ENCODE measurements at regions not wholly inside any gene's neighbourhood (a gene's known extent, or its start where the extent isn't known, plus 50 kb on each side); places are given as distances from the start of the nearest gene placed in this dataset.

DNA sequence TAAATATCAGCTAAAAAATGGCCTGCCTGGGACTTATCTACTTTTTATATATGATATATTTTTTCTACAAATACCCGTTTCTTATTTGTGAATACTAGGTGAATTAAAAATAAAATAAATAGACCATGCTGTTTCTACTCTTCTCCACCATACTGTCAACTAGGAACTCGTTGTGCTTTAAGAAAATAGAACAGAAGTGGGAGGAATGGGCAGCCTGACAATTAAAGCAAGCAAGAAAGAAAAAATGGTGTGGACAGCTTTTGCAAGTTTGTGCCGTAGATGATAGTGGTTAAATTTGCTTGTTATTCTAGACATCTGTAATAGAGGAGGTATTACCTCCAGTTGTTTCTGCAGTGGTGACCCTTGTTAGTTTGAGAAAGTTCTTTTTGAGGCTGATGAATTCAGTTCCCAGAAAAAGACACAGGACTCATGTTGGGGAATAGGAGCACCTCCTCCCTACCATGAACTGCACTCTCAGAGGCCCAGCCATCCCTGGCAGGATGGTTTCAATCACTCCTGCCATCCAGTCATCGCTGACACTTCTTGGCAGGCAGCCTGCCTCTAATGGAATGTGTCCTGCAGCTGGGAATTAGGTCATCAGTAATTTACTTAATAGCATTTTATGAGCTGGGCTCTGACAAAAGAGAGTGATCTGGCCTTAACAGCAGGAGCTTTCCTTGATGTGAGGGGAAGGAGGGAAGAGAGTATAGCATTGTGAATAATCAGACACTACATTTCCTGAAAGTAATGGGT lies 105.0 kb upstream of the GAP43 start:
- no peak overlapping the region for H3K4me2 ChIP-seq (ENCODE audit: insufficient read depth, insufficient read length, low read length)
- no peak overlapping the region for H3K4me3 Mint-ChIP-seq
- DNase-seq: peak; percentile 37

More for the DNA sequence above, 105.0 kb upstream of the GAP43 start:
- no peaks in the 10 kb centered on the region for H3K79me1 ChIP-seq (ENCODE audit: insufficient read depth, low read depth, low read length, poor library complexity, severe bottlenecking)
- no peak overlapping the region for H2BK20ac ChIP-seq (ENCODE audit: low read depth, low read length, poor library complexity, severe bottlenecking)
- H3K4ac ChIP-seq (ENCODE audit: low read depth, low read length): no peak overlapping the region
- H3K27me3 ChIP-seq (ENCODE audit: insufficient read depth, low read length): no peaks in the 10 kb centered on the region
- no peak overlapping the region for H3K23ac ChIP-seq (ENCODE audit: insufficient read length, low read depth, low read length)
- Mint-ChIP-seq H3K9me3 (no peaks in the 10 kb centered on the region; a peak in 1 of 5 replicates), H3K4me1 (peaks cover 28 to 29% of the 10 kb centered on the region in 2 experiments), H3K27ac (no peak overlapping the region), H3K36me3 (ENCODE audit: insufficient read depth in 1 of 3, low read depth in 3 of 3) (no peaks in the 10 kb centered on the region; a peak in 2 of 7 replicates), H3K27me3 (ENCODE audit: low read depth) (no peaks in the 10 kb centered on the region)
- H4K20me1 ChIP-seq (ENCODE audit: control insufficient read depth, insufficient read depth, insufficient read length): no peaks in the 10 kb centered on the region
- no peak overlapping the region for H3K18ac ChIP-seq (ENCODE audit: insufficient read length, low read depth, low read length)
- no peak overlapping the region for H3K9ac ChIP-seq (ENCODE audit: extremely low read depth, insufficient read length, low read length)
- H2AK5ac ChIP-seq (ENCODE audit: insufficient read length, low read length): no peak overlapping the region
- no peak overlapping the region for H4K5ac ChIP-seq (ENCODE audit: insufficient read length, low read depth, low read length)
- TF ChIP-seq, protein P1, sequence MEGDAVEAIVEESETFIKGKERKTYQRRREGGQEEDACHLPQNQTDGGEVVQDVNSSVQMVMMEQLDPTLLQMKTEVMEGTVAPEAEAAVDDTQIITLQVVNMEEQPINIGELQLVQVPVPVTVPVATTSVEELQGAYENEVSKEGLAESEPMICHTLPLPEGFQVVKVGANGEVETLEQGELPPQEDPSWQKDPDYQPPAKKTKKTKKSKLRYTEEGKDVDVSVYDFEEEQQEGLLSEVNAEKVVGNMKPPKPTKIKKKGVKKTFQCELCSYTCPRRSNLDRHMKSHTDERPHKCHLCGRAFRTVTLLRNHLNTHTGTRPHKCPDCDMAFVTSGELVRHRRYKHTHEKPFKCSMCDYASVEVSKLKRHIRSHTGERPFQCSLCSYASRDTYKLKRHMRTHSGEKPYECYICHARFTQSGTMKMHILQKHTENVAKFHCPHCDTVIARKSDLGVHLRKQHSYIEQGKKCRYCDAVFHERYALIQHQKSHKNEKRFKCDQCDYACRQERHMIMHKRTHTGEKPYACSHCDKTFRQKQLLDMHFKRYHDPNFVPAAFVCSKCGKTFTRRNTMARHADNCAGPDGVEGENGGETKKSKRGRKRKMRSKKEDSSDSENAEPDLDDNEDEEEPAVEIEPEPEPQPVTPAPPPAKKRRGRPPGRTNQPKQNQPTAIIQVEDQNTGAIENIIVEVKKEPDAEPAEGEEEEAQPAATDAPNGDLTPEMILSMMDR (conservative IDR thresholded peaks at IDR 0.05): no peak
- no peak overlapping the region for H4K8ac ChIP-seq (replicated peaks; ENCODE audit: insufficient read length, low read depth, low read length)
- WGBS (ENCODE audit: extremely low coverage, insufficient read length, low lambda C conversion rate): no CpG with 5 or more reads among the region's 4 CpGs
- H2BK5ac ChIP-seq (ENCODE audit: insufficient read length, low read length): no peak overlapping the region
- no peak overlapping the region for H2BK12ac ChIP-seq (ENCODE audit: insufficient read length, low read depth, low read length)
- no peak overlapping the region for H2BK15ac ChIP-seq (ENCODE audit: low read depth, low read length)
- no peak overlapping the region for H3T11ph ChIP-seq (ENCODE audit: low read length)
- H3K27ac ChIP-seq (ENCODE audit: insufficient read length, low read depth, low read length): no peak overlapping the region
- H3K23me2 ChIP-seq (ENCODE audit: insufficient read length, low read depth, low read length, poor library complexity, severe bottlenecking): no peaks in the 10 kb centered on the region
- no peak overlapping the region for H4K91ac ChIP-seq (ENCODE audit: insufficient read length, low read depth, low read length)
- no peaks in the 10 kb centered on the region for H3K9me3 ChIP-seq (ENCODE audit: control insufficient read depth, low read depth, low read length)
- H3K4me1 ChIP-seq (ENCODE audit: insufficient read depth, low read length): no peaks in the 10 kb centered on the region
- H2BK120ac ChIP-seq (ENCODE audit: low read depth, low read length, poor library complexity, severe bottlenecking): no peak overlapping the region
- no peak overlapping the region for H2AFZ ChIP-seq (ENCODE audit: low read length)
- H3K79me2 ChIP-seq (ENCODE audit: insufficient read depth, low read length): no peaks in the 10 kb centered on the region
- no peak overlapping the region for H3K14ac ChIP-seq (ENCODE audit: insufficient read depth, low read length)
- H3K56ac ChIP-seq (ENCODE audit: insufficient read length, low read depth, low read length): no peak overlapping the region

Measured in H9 (cell line).